H9 (cell line): ENCODE measurements at regions not wholly inside any gene's neighbourhood (a gene's known extent, or its start where the extent isn't known, plus 50 kb on each side); places are given as distances from the start of the nearest gene placed in this dataset.

Experiments used
- DNase-seq: peaks from one replicate; pipeline ENCODE4 v3.0.0-alpha.2; 2017
- H2AFZ ChIP-seq: one replicate; pipeline ENCODE4 v1.6.1; 2013; ENCODE audit warnings: mild to moderate bottlenecking, low read length, control low read depth, moderate library complexity
- H2AK5ac ChIP-seq: 2 replicates; pipeline ENCODE4 v1.6.1; 2013; ENCODE audit warnings: low read length, control low read depth, mixed read lengths; ENCODE audit not compliant: insufficient read length
- H2BK120ac ChIP-seq: one replicate; pipeline ENCODE4 v1.6.1; 2013; ENCODE audit warnings: low read depth, mild to moderate bottlenecking, low read length, control low read depth, inconsistent platforms; ENCODE audit not compliant: poor library complexity, severe bottlenecking
- H2BK12ac ChIP-seq: 2 replicates; pipeline ENCODE4 v1.6.1; 2013; ENCODE audit warnings: low read length, control low read depth, mixed read lengths, low read depth; ENCODE audit not compliant: insufficient read length
- H2BK15ac ChIP-seq: 2 replicates; pipeline ENCODE4 v1.6.1; 2013; ENCODE audit warnings: low read depth, low read length, control low read depth
- H2BK20ac ChIP-seq: one replicate; pipeline ENCODE4 v1.6.1; 2013; ENCODE audit warnings: low read depth, mild to moderate bottlenecking, low read length, control low read depth, inconsistent platforms; ENCODE audit not compliant: poor library complexity, severe bottlenecking
- H2BK5ac ChIP-seq: 2 replicates; pipeline ENCODE4 v1.6.1; 2013; ENCODE audit warnings: low read length, control low read depth, mixed read lengths; ENCODE audit not compliant: insufficient read length
- H3K14ac ChIP-seq: 2 replicates; pipeline ENCODE4 v1.6.1; 2013; ENCODE audit warnings: low read length, control low read depth; ENCODE audit not compliant: insufficient read depth
- H3K18ac ChIP-seq: 2 replicates; pipeline ENCODE4 v1.6.1; 2013; ENCODE audit warnings: low read depth, mild to moderate bottlenecking, mixed read lengths, low read length, control low read depth; ENCODE audit not compliant: insufficient read length
- H3K23ac ChIP-seq: 2 replicates; pipeline ENCODE4 v1.6.1; 2013; ENCODE audit warnings: low read length, control low read depth, mixed read lengths, low read depth; ENCODE audit not compliant: insufficient read length
- H3K23me2 ChIP-seq: 2 replicates; pipeline ENCODE4 v1.6.1; 2013; ENCODE audit warnings: low read depth, mild to moderate bottlenecking, mixed read lengths, low read length, control low read depth; ENCODE audit not compliant: insufficient read length, poor library complexity, severe bottlenecking
- H3K27ac ChIP-seq: 2 replicates; pipeline ENCODE4 v1.5.1; 2013; ENCODE audit warnings: low read length, control low read depth, mixed read lengths, low read depth; ENCODE audit not compliant: insufficient read length
- H3K27me3 ChIP-seq: 2 replicates; pipeline ENCODE4 v1.6.1; 2013; ENCODE audit warnings: low read length, control low read depth, inconsistent platforms; ENCODE audit not compliant: insufficient read depth
- H3K4ac ChIP-seq: 2 replicates; pipeline ENCODE4 v1.6.1; 2013; ENCODE audit warnings: low read depth, mild to moderate bottlenecking, control low read depth, inconsistent platforms, low read length, moderate library complexity
- H3K4me1 ChIP-seq: 2 replicates; pipeline ENCODE4 v1.6.1; 2013; ENCODE audit warnings: low read length, control low read depth, inconsistent platforms; ENCODE audit not compliant: insufficient read depth
- H3K4me2 ChIP-seq: 2 replicates; pipeline ENCODE4 v1.6.1; 2013; ENCODE audit warnings: low read length, control low read depth, mixed read lengths; ENCODE audit not compliant: insufficient read length, insufficient read depth
- H3K56ac ChIP-seq: 2 replicates; pipeline ENCODE4 v1.6.1; 2013; ENCODE audit warnings: low read depth, mild to moderate bottlenecking, mixed read lengths, low read length, control low read depth; ENCODE audit not compliant: insufficient read length
- H3K79me1 ChIP-seq: 2 replicates; pipeline ENCODE4 v1.6.1; 2013; ENCODE audit warnings: low read depth, mild to moderate bottlenecking, moderate library complexity, low read length, control low read depth, inconsistent platforms; ENCODE audit not compliant: insufficient read depth, poor library complexity, severe bottlenecking
- H3K79me2 ChIP-seq: 2 replicates; pipeline ENCODE4 v1.6.1; 2013; ENCODE audit warnings: low read length, control low read depth, inconsistent platforms; ENCODE audit not compliant: insufficient read depth
- H3K9ac ChIP-seq: 2 replicates; pipeline ENCODE4 v1.6.1; 2013; ENCODE audit warnings: low read length, control low read depth, mixed read lengths; ENCODE audit not compliant: insufficient read length; ENCODE audit errors: extremely low read depth
- H3K9me3 ChIP-seq: one replicate; pipeline ENCODE4 v1.6.1; 2013; ENCODE audit warnings: low read depth, low read length, inconsistent platforms; ENCODE audit not compliant: control insufficient read depth
- H3T11ph ChIP-seq: one replicate; pipeline ENCODE4 v1.6.1; 2013; ENCODE audit warnings: mild to moderate bottlenecking, low read length, control low read depth, inconsistent platforms
- H4K20me1 ChIP-seq: one replicate; pipeline ENCODE4 v1.6.1; 2013; ENCODE audit not compliant: control insufficient read depth, insufficient read length, insufficient read depth
- H4K5ac ChIP-seq: 2 replicates; pipeline ENCODE4 v1.6.1; 2013; ENCODE audit warnings: low read depth, mild to moderate bottlenecking, mixed read lengths, low read length, control low read depth; ENCODE audit not compliant: insufficient read length
- H4K8ac ChIP-seq: replicated peaks from 2 replicates; pipeline ENCODE4 v1.6.1; 2013; ENCODE audit warnings: low read length, control low read depth, mixed read lengths, low read depth; ENCODE audit not compliant: insufficient read length
- H4K91ac ChIP-seq: 2 replicates; pipeline ENCODE4 v1.6.1; 2013; ENCODE audit warnings: low read depth, mild to moderate bottlenecking, moderate library complexity, mixed read lengths, low read length, control low read depth; ENCODE audit not compliant: insufficient read length
- H3K27ac Mint-ChIP-seq, 3 experiments: 2 replicates in 2 of 3; 3 replicates in 1 of 3; pipeline ENCODE4 v1.8.0; 2020 to 2021; ENCODE audit warnings: mixed read lengths in 3 of 3, mild to moderate bottlenecking in 1 of 3, moderate library complexity in 1 of 3
- H3K27me3 Mint-ChIP-seq: 2 replicates; pipeline ENCODE4 v1.8.0; 2021; ENCODE audit warnings: low read depth, mild to moderate bottlenecking, moderate library complexity, mixed read lengths
- H3K36me3 Mint-ChIP-seq, 3 experiments: 2 replicates in 2 of 3; 3 replicates in 1 of 3; pipeline ENCODE4 v1.8.0; 2020 to 2021; ENCODE audit warnings: low read depth in 3 of 3, mixed read lengths in 3 of 3; ENCODE audit not compliant: insufficient read depth in 1 of 3
- H3K4me1 Mint-ChIP-seq, 2 experiments: 2 replicates each; pipeline ENCODE4 v1.8.0; 2020; ENCODE audit warnings: mixed read lengths in 2 of 2
- H3K4me3 Mint-ChIP-seq, 2 experiments: 2 replicates in 1 of 2; 3 replicates in 1 of 2; pipeline ENCODE4 v1.8.0; 2020 to 2021; ENCODE audit warnings: mild to moderate bottlenecking in 2 of 2, mixed read lengths in 2 of 2, moderate library complexity in 1 of 2
- H3K9me3 Mint-ChIP-seq, 2 experiments: 2 replicates in 1 of 2; 3 replicates in 1 of 2; pipeline ENCODE4 v1.8.0; 2020; ENCODE audit warnings: mild to moderate bottlenecking in 2 of 2, mixed read lengths in 2 of 2, moderate library complexity in 1 of 2
- CTCF ChIP-seq: fragments of 200-600 bp; sonication (generic); conservative IDR thresholded peaks from 3 replicates; pipeline ENCODE4 v1.8.0; 2021; ENCODE audit warnings: antibody characterized with exemption, mild to moderate bottlenecking
- WGBS: extraction: QIAGEN DNeasy Blood & Tissue Kit; methylation state at CpG from one replicate; pipeline ENCODE4 v1.1.7; 2013; ENCODE audit warnings: missing lambda C conversion rate, low lambda C conversion rate, mixed read lengths; ENCODE audit not compliant: insufficient read length; ENCODE audit errors: extremely low coverage; 5-methylcytosine and 5-hydroxymethylcytosine counted together

GRCh38 chr20:51265361-51265760, 242.5 kb upstream of the KCNG1 start:
- Histone ChIP-seq H2BK5ac (no peak overlapping the region), H3K9ac (no peak overlapping the region), H3K9me3 (peaks cover 8% of the 10 kb centered on the region), H4K5ac (no peak overlapping the region), H3K4ac (no peak overlapping the region), H2BK120ac (no peak overlapping the region), H3K18ac (no peak overlapping the region), H3K14ac (no peak overlapping the region), H2BK15ac (no peak overlapping the region), H3K27me3 (no peaks in the 10 kb centered on the region), H4K8ac (no peak overlapping the region), H3K79me2 (no peaks in the 10 kb centered on the region), H3K23me2 (no peaks in the 10 kb centered on the region), H2AK5ac (no peak overlapping the region), H3K79me1 (no peaks in the 10 kb centered on the region), H3K4me2 (no peak overlapping the region), H3T11ph (no peak overlapping the region), H3K23ac (no peak overlapping the region), H2BK12ac (no peak overlapping the region), H3K4me1 (no peaks in the 10 kb centered on the region), H2AFZ (no peak overlapping the region), H3K56ac (no peak overlapping the region), H3K27ac (no peak overlapping the region), H2BK20ac (no peak overlapping the region), H4K20me1 (peaks cover 3% of the 10 kb centered on the region), H4K91ac (no peak overlapping the region)
- H3K27ac Mint-ChIP-seq: no peak overlapping the region
- no CpG with 5 or more reads among the region's 1 CpG for WGBS
- H3K4me1 Mint-ChIP-seq: peaks cover 9 to 12% of the 10 kb centered on the region in 2 experiments
- no peak for DNase-seq
- H3K27me3 Mint-ChIP-seq: no peaks in the 10 kb centered on the region; the same call in none of the 2 replicates
- H3K9me3 Mint-ChIP-seq: peaks cover 28 to 29% of the 10 kb centered on the region in 2 experiments
- H3K4me3 Mint-ChIP-seq: no peak overlapping the region
- no peak for TF ChIP-seq CTCF
- peaks cover 13 to 27% (median 14%) of the 10 kb centered on the region in 3 experiments; a peak in 6 of 7 replicates for H3K36me3 Mint-ChIP-seq
